Calu3 (cell line): ENCODE measurements at regions not wholly inside any gene's neighbourhood (a gene's known extent, or its start where the extent isn't known, plus 50 kb on each side); places are given as distances from the start of the nearest gene placed in this dataset.

ENCODE experiments used
- BruUV-seq: library from RNA; stranded (reverse); fragments of 400-500 nt; replicated peaks from 2 replicates; lab custom pipeline; 2021; lab: Mats Ljungman, UMichigan
- CTCF ChIA-PET: fragments of 300-600 bp; sonication (Branson Sonifier 250); formaldehyde crosslinking; loops from one replicate; lab custom pipeline; 2022; ENCODE audit warnings: antibody characterized with exemption; lab: Charles Lee
- DNase-seq: peaks from one replicate; pipeline ENCODE4 v3.0.0; 2022
- H3K27ac Mint-ChIP-seq: one replicate; pipeline ENCODE4 v1.8.0; 2022; ENCODE audit warnings: mixed read lengths; ENCODE audit not compliant: unreplicated experiment
- H3K27me3 Mint-ChIP-seq: one replicate; pipeline ENCODE4 v1.8.0; 2022; ENCODE audit warnings: mixed read lengths; ENCODE audit not compliant: unreplicated experiment
- H3K36me3 Mint-ChIP-seq: one replicate; pipeline ENCODE4 v1.8.0; 2022; ENCODE audit warnings: mild to moderate bottlenecking, moderate library complexity, mixed read lengths; ENCODE audit not compliant: insufficient read depth, unreplicated experiment
- H3K4me1 Mint-ChIP-seq: one replicate; pipeline ENCODE4 v1.8.0; 2022; ENCODE audit warnings: mild to moderate bottlenecking, low read depth, mixed read lengths; ENCODE audit not compliant: unreplicated experiment
- H3K4me3 Mint-ChIP-seq: one replicate; pipeline ENCODE4 v1.8.0; 2022; ENCODE audit warnings: mild to moderate bottlenecking, low read depth, moderate library complexity, mixed read lengths; ENCODE audit not compliant: unreplicated experiment
- H3K9me3 Mint-ChIP-seq: one replicate; pipeline ENCODE4 v1.8.0; 2022; ENCODE audit warnings: low read depth, mixed read lengths; ENCODE audit not compliant: unreplicated experiment
- CTCF ChIP-seq: fragments of 200-600 bp; IDR thresholded peaks from one replicate; pipeline ENCODE4 v1.8.0; 2022; ENCODE audit warnings: antibody characterized with exemption; ENCODE audit not compliant: unreplicated experiment
- intact Hi-C: fragments of 100-400 bp; cut with micrococcal nuclease; formaldehyde crosslinking; loops from one replicate; pipeline ENCODE4 v1.10.0; 2022; ENCODE audit not compliant: unreplicated experiment

DNA sequence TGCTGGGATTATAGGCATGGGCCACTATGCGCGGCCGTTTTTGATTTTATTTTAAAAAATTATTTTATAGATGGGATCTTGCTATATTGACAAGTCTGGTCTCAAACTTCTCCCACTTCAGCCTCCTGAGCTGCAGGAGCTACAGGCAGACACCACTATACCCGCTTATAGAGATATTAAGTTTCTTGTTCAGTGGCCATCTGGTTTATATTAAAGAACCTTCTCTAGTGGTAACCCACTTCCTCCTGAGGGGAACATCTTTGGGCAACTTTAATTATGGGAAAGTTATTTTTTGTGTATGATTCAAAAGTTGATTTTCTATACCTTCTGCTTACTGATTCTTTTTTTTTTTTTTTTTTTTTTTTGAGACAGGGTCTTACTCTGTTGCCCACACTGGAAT, 172.7 kb downstream of the KLF5 start:
- H3K9me3 Mint-ChIP-seq = peaks cover 3% of the 10 kb centered on the region
- H3K36me3 Mint-ChIP-seq = no peaks in the 10 kb centered on the region
- intact Hi-C loops = no loop called here
- no peak for TF ChIP-seq CTCF
- no peak for DNase-seq
- no peaks in the 10 kb centered on the region for H3K27me3 Mint-ChIP-seq
- no TSS peak for BruUV-seq
- H3K4me3 Mint-ChIP-seq = no peak overlapping the region
- H3K27ac Mint-ChIP-seq = no peak overlapping the region
- CTCF ChIA-PET = no interaction called here
- peaks cover 9% of the 10 kb centered on the region for H3K4me1 Mint-ChIP-seq

GRCh38 chr13:73230716-73231115, 171.9 kb downstream of the KLF5 start:
- TF ChIP-seq CTCF = no peak
- peaks cover 10% of the 10 kb centered on the region for H3K4me1 Mint-ChIP-seq
- no TSS peak for BruUV-seq
- no peak for DNase-seq
- CTCF ChIA-PET = no interaction called here
- H3K36me3 Mint-ChIP-seq = no peaks in the 10 kb centered on the region
- H3K27ac Mint-ChIP-seq = no peak overlapping the region
- no peaks in the 10 kb centered on the region for H3K27me3 Mint-ChIP-seq
- peaks cover 3% of the 10 kb centered on the region for H3K9me3 Mint-ChIP-seq
- H3K4me3 Mint-ChIP-seq = no peak overlapping the region
- intact Hi-C loops = no loop called here

DNA sequence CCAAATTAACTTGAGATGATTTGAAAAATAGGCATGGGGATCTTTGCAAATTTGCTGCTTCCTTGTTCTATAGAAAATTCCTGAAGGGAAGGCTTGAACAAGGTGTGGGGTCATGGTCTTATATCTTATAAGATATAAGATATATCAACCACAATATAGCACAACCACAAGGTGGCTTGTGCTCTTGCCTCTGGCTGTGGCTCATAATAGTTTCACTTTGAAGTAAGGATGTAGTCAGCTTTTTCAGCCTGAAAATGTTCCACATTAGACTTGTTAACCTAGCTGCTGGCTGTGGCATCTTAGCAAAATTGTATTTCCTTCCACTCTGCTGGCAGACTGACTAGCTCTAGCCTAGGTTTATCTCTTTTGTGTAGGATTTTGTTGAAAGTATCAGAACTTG, 169.7 kb downstream of the KLF5 start:
- CTCF ChIA-PET = no interaction called here
- no peak for DNase-seq
- Mint-ChIP-seq H3K9me3 (peaks cover 3% of the 10 kb centered on the region), H3K4me3 (no peak overlapping the region), H3K27me3 (no peaks in the 10 kb centered on the region), H3K36me3 (no peaks in the 10 kb centered on the region), H3K27ac (no peak overlapping the region), H3K4me1 (peaks cover 10% of the 10 kb centered on the region)
- no TSS peak for BruUV-seq
- intact Hi-C loops = no loop called here
- TF ChIP-seq CTCF = no peak

DNA sequence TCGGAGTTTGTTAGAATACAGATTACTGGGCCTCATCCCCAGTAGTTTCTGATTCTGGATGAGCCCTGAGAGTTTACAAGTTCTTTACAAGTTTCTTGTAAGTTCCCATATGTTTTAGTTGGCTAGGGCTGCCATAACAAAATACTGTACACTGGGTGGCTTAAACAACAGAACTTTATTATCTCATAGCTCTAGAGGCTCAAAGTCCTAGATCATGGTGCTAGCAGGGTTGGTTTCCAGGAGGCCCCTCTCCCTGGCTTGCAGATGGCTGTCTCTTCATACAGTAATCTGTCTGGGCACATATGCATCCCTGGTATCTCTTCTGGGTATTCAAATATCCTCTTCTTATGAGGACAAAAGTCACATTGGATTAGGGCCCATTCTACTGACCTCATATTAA, 167.2 kb downstream of the KLF5 start:
- Mint-ChIP-seq H3K27ac (no peak overlapping the region), H3K4me1 (peaks cover 18% of the 10 kb centered on the region), H3K36me3 (peaks cover 6% of the 10 kb centered on the region), H3K9me3 (peaks cover 3% of the 10 kb centered on the region), H3K4me3 (no peak overlapping the region), H3K27me3 (no peaks in the 10 kb centered on the region)
- intact Hi-C loops = no loop called here
- no peak for TF ChIP-seq CTCF
- CTCF ChIA-PET = no interaction called here
- no TSS peak for BruUV-seq
- DNase-seq = no peak
